H1 (cell line): ENCODE measurements at regions not wholly inside any gene's neighbourhood (a gene's known extent, or its start where the extent isn't known, plus 50 kb on each side); places are given as distances from the start of the nearest gene placed in this dataset.

Source experiments
- CHD7 ChIP-seq: fragments of 300-600 bp; sonication (generic); IDR thresholded peaks from 2 replicates; pipeline ENCODE4 v1.7.1; 2012; ENCODE audit warnings: low read length, moderate library complexity, mild to moderate bottlenecking, inconsistent platforms; ENCODE audit not compliant: insufficient replicate concordance
- CTBP2 ChIP-seq: IDR thresholded peaks from 2 replicates; pipeline ENCODE4 v1.7.0; 2011; ENCODE audit warnings: borderline replicate concordance, mild to moderate bottlenecking, moderate library complexity, mixed read lengths, low read length; ENCODE audit not compliant: insufficient read depth, insufficient read length
- GABPA ChIP-seq: IDR thresholded peaks from 2 replicates; pipeline ENCODE4 v1.6.1; 2011; ENCODE audit warnings: mild to moderate bottlenecking, low read length, moderate library complexity, borderline replicate concordance; ENCODE audit not compliant: insufficient read depth
- TCF12 ChIP-seq: IDR thresholded peaks from 2 replicates; pipeline ENCODE4 v1.6.1; 2011; ENCODE audit warnings: low read depth, mild to moderate bottlenecking, low read length
- ZNF274 ChIP-seq: IDR thresholded peaks from 2 replicates; pipeline ENCODE4 v1.7.0; 2012; ENCODE audit warnings: low read length, borderline replicate concordance; ENCODE audit errors: extremely low read depth

GRCh38 chr3:59570806-59571205, 521.0 kb upstream of the CFAP20DC start (continued):
- no peak for TF ChIP-seq CHD7
- no peak for TF ChIP-seq GABPA
- no peak for TF ChIP-seq TCF12
- no peak for TF ChIP-seq ZNF274
- TF ChIP-seq CTBP2 = no peak
- TF ChIP-seq, all 59 proteins: peak for 0
